GM12874 (cell line): ENCODE measurements at regions not wholly inside any gene's neighbourhood (a gene's known extent, or its start where the extent isn't known, plus 50 kb on each side); places are given as distances from the start of the nearest gene placed in this dataset.

Source experiments
- CTCF ChIP-seq: IDR thresholded peaks from 2 replicates; pipeline ENCODE4 v1.5.1; 2011; ENCODE audit warnings: low read depth, mild to moderate bottlenecking, control low read depth, low read length, moderate library complexity; ENCODE audit not compliant: insufficient read depth

- no peak for TF ChIP-seq CTCF
Measured at GRCh38 chr3:21801631-21802030, 50.6 kb upstream of the ZNF385D start.

- no peak for TF ChIP-seq CTCF
Measured at GRCh38 chr3:21803604-21804003, 52.6 kb upstream of the ZNF385D start.

DNA sequence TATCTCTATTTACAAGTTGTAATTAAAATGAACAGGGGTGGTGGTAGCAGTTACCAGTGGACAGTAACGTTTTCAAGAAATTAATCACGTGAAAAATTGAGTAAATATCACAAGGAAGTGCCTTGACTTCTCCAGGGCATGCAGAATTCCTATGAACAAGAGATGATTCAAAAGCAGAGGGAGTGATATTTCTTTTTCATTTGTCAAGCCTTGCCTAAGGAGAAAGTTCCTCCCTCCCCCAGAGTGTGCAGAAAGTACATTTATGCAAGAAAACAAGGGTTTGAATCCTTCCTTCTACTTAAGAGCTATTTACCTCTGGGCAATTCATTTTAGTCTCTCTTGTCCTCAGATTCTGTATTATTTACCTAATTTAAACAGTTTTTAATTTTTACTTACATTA is 53.3 kb upstream of the ZNF385D start:
- TF ChIP-seq CTCF = no peak

DNA sequence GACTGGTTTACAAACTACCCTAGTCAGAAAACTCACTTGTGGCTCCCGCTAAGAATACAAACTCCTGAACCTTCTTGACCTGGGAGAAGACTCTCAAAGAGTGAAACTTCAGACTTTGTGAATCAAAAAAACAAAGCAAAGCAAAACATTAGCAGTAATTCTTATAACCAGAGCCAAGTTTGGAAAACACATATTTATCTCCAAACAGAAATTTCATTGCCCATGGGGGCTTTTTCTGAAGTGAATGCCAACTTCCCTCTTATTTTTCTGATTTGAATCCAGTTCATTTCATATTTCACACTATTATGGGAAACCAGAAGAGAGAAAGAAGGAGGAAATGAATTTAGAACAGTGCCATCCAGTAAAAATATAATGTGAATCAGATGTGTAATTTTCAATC is 55.7 kb upstream of the ZNF385D start:
- no peak for TF ChIP-seq CTCF

- no peak for TF ChIP-seq CTCF
Measured at GRCh38 chr3:21825684-21826083, 74.7 kb upstream of the ZNF385D start.

GRCh38 chr3:21826416-21826815 is 75.4 kb upstream of the ZNF385D start:
- TF ChIP-seq CTCF = no peak

- TF ChIP-seq CTCF = no peak
Measured at GRCh38 chr3:21830541-21830940, 79.5 kb upstream of the ZNF385D start.

GRCh38 chr3:21835264-21835663 is 84.3 kb upstream of the ZNF385D start:
- no peak for TF ChIP-seq CTCF
